Activated CD8-positive, alpha-beta T cell treated with anti-CD3 and anti-CD28 coated beads for 36 hours (primary cell): ENCODE measurements at regions not wholly inside any gene's neighbourhood (a gene's known extent, or its start where the extent isn't known, plus 50 kb on each side); places are given as distances from the start of the nearest gene placed in this dataset.
"Not testable (repeated sequence)": the region's sequence is repeated elsewhere in the genome, so short reads cannot be mapped to it uniquely, and the experiment has no call there.

Source experiments
- ATAC-seq: fragments of 200-7000 bp; cut with Tn5 transposase; one replicate; pipeline ENCODE4 v1.10.0; 2021; ENCODE audit warnings: mild to moderate bottlenecking, moderate library complexity
- CTCF ChIA-PET: fragments of 350-600 bp; sonication (Branson Sonifier 250); formaldehyde crosslinking; loops from one replicate; lab custom pipeline; 2021; ENCODE audit warnings: antibody characterized with exemption; lab: Charles Lee
- POLR2A ChIA-PET: fragments of 350-600 bp; sonication (Branson Sonifier 250); formaldehyde crosslinking; loops from one replicate; lab custom pipeline; 2021; ENCODE audit warnings: antibody characterized with exemption; lab: Charles Lee
- DNase-seq: peaks from one replicate; pipeline ENCODE4 v3.0.0-alpha.2; 2020
- H3K27ac Mint-ChIP-seq: one replicate; pipeline ENCODE4 v1.8.0; 2021; ENCODE audit warnings: mild to moderate bottlenecking, mixed read lengths
- H3K27me3 Mint-ChIP-seq: one replicate; pipeline ENCODE4 v1.8.0; 2021; ENCODE audit warnings: mixed read lengths
- H3K36me3 Mint-ChIP-seq: one replicate; pipeline ENCODE4 v1.8.0; 2021; ENCODE audit warnings: low read depth, mixed read lengths
- H3K4me1 Mint-ChIP-seq: one replicate; pipeline ENCODE4 v1.8.0; 2021; ENCODE audit warnings: low read depth, mixed read lengths
- H3K4me3 Mint-ChIP-seq: one replicate; pipeline ENCODE4 v1.8.0; 2021; ENCODE audit warnings: mild to moderate bottlenecking, moderate library complexity, mixed read lengths
- H3K9me3 Mint-ChIP-seq: one replicate; pipeline ENCODE4 v1.8.0; 2021; ENCODE audit warnings: mixed read lengths
- CTCF ChIP-seq: fragments of 200-600 bp; IDR thresholded peaks from one replicate; pipeline ENCODE4 v1.8.0; 2022; ENCODE audit warnings: antibody characterized with exemption, mild to moderate bottlenecking
- intact Hi-C: fragments of 100-400 bp; cut with micrococcal nuclease; formaldehyde crosslinking; loops from one replicate; pipeline ENCODE4 v1.10.0; 2022

GRCh38 chr15:66634540-66634939, 67.5 kb upstream of the SMAD6 start:
- ChIA-PET CTCF (interaction anchor here (1.2 to 2.8 kb wide), 2 partner anchors 16 to 217 kb away, joined by 6 to 9 read pairs; no protein-coding TSS in a partner anchor), POLR2A (no interaction called here)
- peaks cover 9% of the 10 kb centered on the region for H3K4me1 Mint-ChIP-seq
- no peak overlapping the region for H3K27ac Mint-ChIP-seq
- TF ChIP-seq CTCF = no peak
- no peaks in the 10 kb centered on the region for H3K27me3 Mint-ChIP-seq
- no peaks in the 10 kb centered on the region for H3K36me3 Mint-ChIP-seq
- H3K4me3 Mint-ChIP-seq = no peak overlapping the region
- no peak for ATAC-seq
- intact Hi-C loops = no loop called here
- DNase-seq = no peak
- H3K9me3 Mint-ChIP-seq = no peaks in the 10 kb centered on the region

- no peaks in the 10 kb centered on the region for H3K27me3 Mint-ChIP-seq
- intact Hi-C loops = no loop called here
- ATAC-seq (no peak), DNase-seq (no peak)
- no peak overlapping the region for H3K27ac Mint-ChIP-seq
- H3K4me3 Mint-ChIP-seq = no peak overlapping the region
- POLR2A ChIA-PET = no interaction called here
- peaks cover 9% of the 10 kb centered on the region for H3K4me1 Mint-ChIP-seq
- H3K9me3 Mint-ChIP-seq = no peaks in the 10 kb centered on the region
- CTCF ChIA-PET = interaction anchor here (1.2 to 2.8 kb wide), 2 partner anchors 16 to 216 kb away, joined by 6 to 9 read pairs; no protein-coding TSS in a partner anchor
- no peak for TF ChIP-seq CTCF
- no peaks in the 10 kb centered on the region for H3K36me3 Mint-ChIP-seq
These were observed 67.0 kb upstream of the SMAD6 start for GRCh38 chr15:66635006-66635405.

GRCh38 chr15:66635817-66636216, 66.2 kb upstream of the SMAD6 start:
- Mint-ChIP-seq H3K27ac (no peak overlapping the region), H3K27me3 (no peaks in the 10 kb centered on the region), H3K36me3 (no peaks in the 10 kb centered on the region), H3K4me1 (peaks cover 9% of the 10 kb centered on the region), H3K4me3 (no peak overlapping the region), H3K9me3 (no peaks in the 10 kb centered on the region)
- ChIA-PET CTCF (interaction anchor here (1.2 to 2.8 kb wide), 2 partner anchors 17 to 215 kb away, joined by 6 to 9 read pairs; no protein-coding TSS in a partner anchor), POLR2A (no interaction called here)
- intact Hi-C loops = no loop called here
- DNase-seq (no peak), ATAC-seq (no peak)
- no peak for TF ChIP-seq CTCF

- H3K27me3 Mint-ChIP-seq, H3K36me3 Mint-ChIP-seq, H3K4me3 Mint-ChIP-seq, H3K9me3 Mint-ChIP-seq, DNase-seq, H3K4me1 Mint-ChIP-seq, ATAC-seq, H3K27ac Mint-ChIP-seq, intact Hi-C loops, POLR2A ChIA-PET: not testable (repeated sequence)
- CTCF ChIA-PET = interaction anchor here (1.5 kb wide), 1 partner anchor 18 kb away, joined by 5 read pairs; no protein-coding TSS in a partner anchor
These were observed 65.0 kb upstream of the SMAD6 start for GRCh38 chr15:66637044-66637443.

- intact Hi-C loops = no loop called here
- no peaks in the 10 kb centered on the region for H3K27me3 Mint-ChIP-seq
- H3K4me1 Mint-ChIP-seq = peaks cover 9% of the 10 kb centered on the region
- no peaks in the 10 kb centered on the region for H3K36me3 Mint-ChIP-seq
- DNase-seq = peak; percentile 42
- ChIA-PET POLR2A (no interaction called here), CTCF (interaction anchor here (1.2 to 2.4 kb wide), 2 partner anchors 20 to 213 kb away, joined by 4 to 9 read pairs; no protein-coding TSS in a partner anchor)
- H3K4me3 Mint-ChIP-seq = no peak overlapping the region
- no peak for TF ChIP-seq CTCF
- ATAC-seq = peak; percentile 93
- H3K9me3 Mint-ChIP-seq = no peaks in the 10 kb centered on the region
- H3K27ac Mint-ChIP-seq = no peak overlapping the region
These were observed 63.7 kb upstream of the SMAD6 start for GRCh38 chr15:66638377-66638776.
